GM21447 (cell line): ENCODE measurements at regions not wholly inside any gene's neighbourhood (a gene's known extent, or its start where the extent isn't known, plus 50 kb on each side); places are given as distances from the start of the nearest gene placed in this dataset.
"Not testable (repeated sequence)": the region's sequence is repeated elsewhere in the genome, so short reads cannot be mapped to it uniquely, and the experiment has no call there.

Experiments
- ATAC-seq: cut with Tn5 transposase; IDR thresholded peaks from one replicate; pipeline ENCODE4 v1.9.1; 2021; ENCODE audit not compliant: unreplicated experiment

- ATAC-seq = no peak
These were observed 860.5 kb downstream of the SORCS1 start for GRCh38 chr10:106304056-106304455.

DNA sequence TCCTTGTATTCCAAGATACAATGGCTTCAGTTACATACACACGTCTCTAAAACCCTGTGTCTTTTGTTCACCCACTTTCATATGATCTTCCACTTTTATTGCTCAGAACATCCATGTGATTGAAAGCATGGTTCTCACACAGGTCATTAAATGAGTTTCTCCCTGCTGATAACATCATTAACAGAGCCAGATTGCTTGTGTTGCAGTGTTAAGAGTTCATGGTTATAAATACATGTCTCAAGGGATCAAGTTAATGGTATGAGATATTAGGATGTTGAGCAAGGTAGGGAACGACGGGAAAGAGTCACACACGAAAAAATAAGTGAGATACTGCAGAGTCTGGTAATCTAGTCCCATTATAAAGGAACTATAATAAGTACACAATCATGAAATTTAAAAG lies 861.5 kb downstream of the SORCS1 start:
- ATAC-seq = no peak

GRCh38 chr10:106301146-106301545 lies 863.4 kb downstream of the SORCS1 start:
- ATAC-seq = no peak

- ATAC-seq = no peak
These were observed 867.6 kb downstream of the SORCS1 start for GRCh38 chr10:106296750-106297392.

DNA sequence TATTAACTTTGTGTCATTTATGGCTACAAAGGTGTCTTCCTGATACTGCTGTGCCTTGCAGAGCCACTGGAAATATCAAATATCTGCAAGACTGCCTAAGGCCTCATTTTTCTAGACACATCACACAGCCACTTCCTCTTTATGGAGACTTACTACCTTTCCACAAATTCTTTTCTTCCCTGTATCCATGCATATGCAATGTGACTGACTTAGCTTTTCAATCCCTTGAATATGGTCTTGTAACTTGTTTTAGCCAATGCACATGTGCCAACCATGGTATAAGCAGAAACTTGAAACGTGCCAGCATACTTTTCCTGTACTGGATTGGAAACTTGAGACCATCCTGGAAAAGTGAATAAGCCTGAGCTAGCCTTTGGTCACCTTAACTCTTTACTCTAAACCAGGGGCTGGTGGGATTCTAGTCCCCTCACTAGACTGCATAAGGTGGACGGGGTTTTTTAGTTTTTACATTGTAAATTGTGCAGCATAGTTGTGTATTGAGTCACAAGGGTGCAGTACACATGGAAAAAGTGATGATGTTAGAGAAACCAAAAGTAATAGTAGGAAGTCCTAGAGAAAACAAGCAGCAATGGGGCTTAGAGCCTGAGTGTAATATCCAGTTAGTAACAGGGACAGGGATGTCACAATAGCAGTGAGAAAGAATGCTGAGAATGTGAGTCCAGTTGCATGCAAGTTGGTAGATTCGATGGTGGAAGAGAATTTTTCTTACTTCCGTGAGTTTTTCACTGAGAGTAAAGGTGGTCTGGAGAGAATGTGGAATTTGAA lies 879.5 kb downstream of the SORCS1 start:
- ATAC-seq = no peak

DNA sequence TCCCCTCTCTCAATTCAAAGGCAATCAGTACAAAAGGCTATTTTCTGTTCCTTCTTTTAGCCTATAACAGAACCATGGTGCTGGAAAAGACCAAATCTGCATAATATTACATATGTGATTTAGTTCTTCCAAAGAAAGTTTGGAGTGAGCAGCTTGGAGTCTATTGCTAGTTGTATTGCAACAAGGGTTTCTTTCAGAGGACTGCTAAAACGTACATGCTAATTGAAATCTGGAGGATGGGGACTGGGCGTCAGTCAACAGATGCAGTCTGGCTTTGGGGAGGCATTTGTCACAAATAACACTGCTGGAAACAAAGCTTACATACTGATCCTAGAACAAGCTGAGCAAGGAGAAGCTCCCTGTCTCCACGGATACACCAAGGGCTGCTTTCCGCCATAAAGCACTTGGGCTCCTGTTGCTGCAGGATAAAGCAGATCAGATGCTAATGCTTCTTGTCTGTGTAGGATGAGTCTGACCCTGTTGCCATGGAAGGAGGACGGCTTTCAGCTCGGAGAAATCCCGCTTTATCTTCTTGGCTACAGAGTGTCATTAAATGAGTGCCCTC lies 883.5 kb downstream of the SORCS1 start:
- no peak for ATAC-seq

DNA sequence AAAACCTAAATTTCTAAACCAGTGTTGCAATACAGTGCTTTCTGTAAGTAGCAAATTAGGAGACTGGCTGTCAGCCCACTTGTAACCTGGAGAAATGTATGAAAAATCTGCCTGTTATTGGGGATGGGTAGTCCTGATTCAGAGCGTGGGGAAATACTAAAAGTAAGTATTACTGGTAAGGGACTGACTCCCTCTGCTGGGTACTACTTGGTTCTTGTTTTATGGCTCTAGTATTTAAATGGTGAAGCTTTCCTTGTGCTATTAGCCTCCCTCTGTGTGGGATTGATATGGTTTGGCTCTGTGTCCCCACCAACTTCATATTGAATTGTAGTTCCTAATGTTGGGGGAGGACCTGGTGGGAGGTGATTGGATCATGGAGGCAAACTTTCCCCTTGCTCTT lies 886.1 kb downstream of the SORCS1 start:
- no peak for ATAC-seq

GRCh38 chr10:106271237-106271636 lies 893.3 kb downstream of the SORCS1 start:
- ATAC-seq = no peak

- ATAC-seq = no peak
These were observed 896.5 kb downstream of the SORCS1 start for GRCh38 chr10:106268000-106268399.

- no peak for ATAC-seq
These were observed 896.9 kb downstream of the SORCS1 start for GRCh38 chr10:106267591-106267990.

DNA sequence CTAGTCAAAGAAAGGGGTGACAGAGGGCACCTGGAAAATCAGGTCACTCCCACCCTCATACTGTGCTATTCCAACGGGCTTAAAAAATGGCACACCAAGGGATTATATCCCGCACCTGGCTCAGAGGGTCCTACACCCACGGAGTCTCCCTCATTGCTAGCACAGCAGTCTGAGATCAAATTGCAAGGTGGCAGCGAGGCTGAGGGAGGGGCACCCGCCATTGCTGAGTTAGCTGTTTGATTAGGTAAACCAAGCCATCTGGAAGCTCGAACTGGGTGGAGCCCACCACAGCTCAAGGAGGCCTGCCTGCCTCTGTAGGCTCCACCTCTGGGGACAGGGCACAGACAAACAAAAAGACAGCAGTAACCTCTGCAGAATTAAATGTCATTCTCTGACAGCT lies 907.1 kb downstream of the SORCS1 start:
- ATAC-seq = not testable (repeated sequence)

GRCh38 chr10:106255111-106255678 lies 909.3 kb downstream of the SORCS1 start:
- ATAC-seq = no peak

DNA sequence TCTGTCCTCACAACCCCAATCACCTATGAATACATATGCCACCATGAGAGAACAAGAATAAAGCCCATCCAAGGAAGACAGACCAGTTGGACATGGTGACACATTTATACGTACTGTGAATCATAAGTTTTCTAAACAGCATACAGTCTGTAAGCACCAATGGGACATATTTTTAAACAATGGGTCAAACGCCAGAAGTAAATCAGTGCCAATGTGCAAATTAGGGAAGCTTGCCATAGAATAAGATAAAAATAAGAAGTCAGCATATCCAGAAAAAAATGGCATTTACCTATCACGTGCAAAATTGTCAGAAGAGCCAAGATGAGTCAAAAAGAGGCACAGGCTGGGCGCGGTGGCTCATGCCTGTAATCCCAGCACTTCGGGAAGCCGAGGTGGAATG lies 910.4 kb downstream of the SORCS1 start:
- no peak for ATAC-seq

DNA sequence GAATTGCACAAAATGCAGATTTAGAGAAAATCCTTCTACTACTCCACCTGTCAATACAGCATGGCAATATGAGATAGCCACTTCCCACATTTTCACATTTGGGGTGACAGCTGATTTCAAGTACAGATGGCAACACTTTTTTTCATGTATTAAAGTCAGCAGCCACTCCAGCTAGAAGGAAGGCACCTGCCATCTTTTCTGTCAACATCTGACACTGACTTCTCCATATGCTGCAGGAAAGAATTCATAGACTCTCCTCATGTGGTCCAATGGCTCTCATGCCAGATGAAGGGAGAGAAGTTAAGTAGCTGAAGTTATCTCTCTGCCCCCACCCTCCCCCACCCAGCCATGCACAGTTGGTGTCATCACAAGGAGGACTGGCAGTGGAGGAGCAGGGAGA lies 912.0 kb downstream of the SORCS1 start:
- no peak for ATAC-seq

DNA sequence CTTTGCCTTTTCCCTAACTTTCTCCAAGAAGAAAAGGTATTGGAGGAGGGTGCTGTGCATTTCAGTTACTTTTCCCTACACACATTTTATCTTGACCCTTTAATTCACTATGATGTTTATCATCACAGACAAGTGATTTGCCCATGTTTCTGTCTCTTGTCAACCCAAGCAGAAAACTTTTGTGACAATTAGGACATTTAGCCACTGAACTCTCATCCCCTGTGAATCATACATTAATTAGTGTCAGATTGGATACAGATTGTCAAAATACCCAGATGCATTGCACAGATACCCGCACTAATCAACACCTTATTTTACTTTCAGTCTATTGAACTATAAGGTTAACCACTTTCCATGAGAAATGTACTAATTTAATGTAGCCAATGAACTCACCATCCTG lies 912.9 kb downstream of the SORCS1 start:
- no peak for ATAC-seq

- ATAC-seq = no peak
These were observed 922.2 kb downstream of the SORCS1 start for GRCh38 chr10:106242301-106242700.

- no peak for ATAC-seq
These were observed 937.7 kb downstream of the SORCS1 start for GRCh38 chr10:106226828-106227227.

GRCh38 chr10:106226142-106226541 lies 938.4 kb downstream of the SORCS1 start:
- ATAC-seq = no peak

DNA sequence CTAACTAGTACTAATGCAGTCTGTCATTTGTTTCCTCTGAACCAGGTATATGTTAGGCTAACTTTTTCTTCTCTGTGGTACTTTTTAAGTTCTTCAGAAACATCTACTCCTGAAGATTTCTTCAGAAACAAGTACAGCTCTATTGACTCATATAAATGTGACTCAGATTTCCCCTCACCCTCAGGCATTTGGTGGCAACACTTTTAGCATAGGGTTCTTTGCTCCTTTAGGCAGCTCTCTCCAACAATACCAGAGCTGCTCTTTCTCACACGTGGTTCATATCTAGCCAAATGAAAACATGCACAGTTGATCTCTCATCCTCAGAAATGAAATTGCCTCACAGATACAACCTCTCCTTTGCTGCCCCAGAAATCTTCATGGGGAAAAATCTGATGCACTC lies 939.8 kb downstream of the SORCS1 start:
- no peak for ATAC-seq

GRCh38 chr10:106217627-106218026 lies 946.9 kb downstream of the SORCS1 start:
- no peak for ATAC-seq

DNA sequence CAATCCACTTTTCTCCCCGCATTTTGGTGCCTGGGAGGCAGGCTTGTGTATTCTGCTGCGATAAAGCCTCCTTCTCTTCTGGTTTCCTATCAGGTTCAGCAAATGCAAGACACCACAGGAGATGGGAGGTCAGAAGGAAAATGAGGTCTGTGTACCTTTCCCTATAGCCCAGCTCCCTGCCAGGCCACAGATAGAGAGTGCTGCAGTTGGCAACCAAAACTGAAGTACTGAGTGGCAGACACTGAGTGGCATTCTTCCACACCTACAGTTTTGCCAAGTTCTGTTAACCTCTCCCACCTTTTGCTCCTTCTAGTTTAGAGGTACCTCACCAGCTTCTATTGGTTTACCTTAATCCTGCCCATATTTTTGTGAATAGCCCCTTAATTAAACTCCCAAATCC lies 948.4 kb downstream of the SORCS1 start:
- ATAC-seq = no peak

DNA sequence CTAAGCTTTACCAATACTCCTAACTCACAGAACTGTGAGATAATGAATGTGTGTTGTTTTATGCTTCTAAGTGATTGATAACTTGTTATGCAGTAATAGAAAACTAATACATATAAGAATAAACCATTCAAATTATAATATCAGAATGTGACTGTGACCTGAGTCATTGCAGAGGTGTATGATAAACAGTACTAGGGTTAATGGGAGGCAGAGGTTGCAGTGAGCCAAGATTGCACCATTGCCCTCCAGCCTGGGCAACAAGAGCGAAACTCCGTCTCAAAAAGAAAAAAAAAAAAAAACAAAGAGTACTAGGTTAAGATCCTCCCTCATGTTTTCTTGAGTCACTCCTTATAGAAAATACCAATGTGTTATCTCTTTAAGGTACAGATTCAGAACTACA lies 950.3 kb downstream of the SORCS1 start:
- ATAC-seq = no peak
